Gastroesophageal sphincter (tissue), 4 donors: ENCODE measurements at regions not wholly inside any gene's neighbourhood (a gene's known extent, or its start where the extent isn't known, plus 50 kb on each side); places are given as distances from the start of the nearest gene placed in this dataset.

ENCODE experiments used
- ATAC-seq: fragments of 150-250 bp; one replicate; pipeline ENCODE4 v1.9.1; 2016; ENCODE audit warnings: mild to moderate bottlenecking, moderate library complexity
- H3K27ac ChIP-seq, 4 donors: fragments of 200-600 bp; sonication (generic) in 3 of 4; 1 replicate in 3 of 4; 2 replicates in 1 of 4; pipeline ENCODE4 v1.5.1; 2016 to 2019
- H3K27me3 ChIP-seq: fragments of 200-600 bp; sonication (generic); one replicate; pipeline ENCODE4 v1.5.1; 2019
- H3K36me3 ChIP-seq, 2 donors: fragments of 200-600 bp; sonication (generic); one replicate each; pipeline ENCODE4 v1.5.1; 2019; ENCODE audit warnings: control low read depth in 1 of 2
- H3K4me1 ChIP-seq, 3 donors: fragments of 200-600 bp; sonication (generic); 1 replicate in 2 of 3; 2 replicates in 1 of 3; pipeline ENCODE4 v1.5.1; 2016 to 2019; ENCODE audit warnings: control low read depth in 2 of 3
- H3K4me3 ChIP-seq, 2 donors: fragments of 200-600 bp; sonication (generic); one replicate each; pipeline ENCODE4 v1.5.1; 2019; ENCODE audit warnings: mild to moderate bottlenecking in 1 of 2, moderate library complexity in 1 of 2
- H3K9me3 ChIP-seq, 3 donors: fragments of 200-600 bp; sonication (generic); one replicate each; pipeline ENCODE4 v1.5.1; 2017 to 2019; ENCODE audit warnings: control low read depth in 2 of 3
- CTCF ChIP-seq, 4 experiments: fragments of 200-600 bp in 2 of 4; fragments of 450-650 bp in 2 of 4; sonication (generic) in 1 of 4; IDR thresholded peaks; one replicate each; pipeline ENCODE4 v1.5.1; 2017 to 2019; ENCODE audit warnings: antibody characterized with exemption in 4 of 4, mild to moderate bottlenecking in 2 of 4, moderate library complexity in 2 of 4
- EP300 ChIP-seq: sonication (generic); formaldehyde crosslinking; IDR thresholded peaks from one replicate; pipeline ENCODE4 v1.6.1; 2017; ENCODE audit warnings: antibody characterized with exemption, mild to moderate bottlenecking
- POLR2A ChIP-seq, 2 donors: fragments of 450-650 bp; IDR thresholded peaks; one replicate each; pipeline ENCODE4 v1.6.1; 2017; ENCODE audit warnings: antibody characterized with exemption in 2 of 2, mild to moderate bottlenecking in 2 of 2, moderate library complexity in 1 of 2
- POLR2AphosphoS5 ChIP-seq: sonication (generic); formaldehyde crosslinking; IDR thresholded peaks from one replicate; pipeline ENCODE4 v1.6.1; 2017; ENCODE audit warnings: antibody characterized with exemption
- WGBS, 2 donors: methylation state at CpG; one replicate each; pipeline ENCODE4 v1.1.5; 2018; ENCODE audit warnings: low coverage in 1 of 2; 5-methylcytosine and 5-hydroxymethylcytosine counted together

- Histone ChIP-seq H3K9me3 (no peaks in the 10 kb centered on the region), H3K4me3 (no peak overlapping the region), H3K27ac (no peak overlapping the region), H3K4me1 (peaks cover 0 to 5% (median 0%) of the 10 kb centered on the region in 3 donors), H3K36me3 (no peaks in the 10 kb centered on the region), H3K27me3 (no peaks in the 10 kb centered on the region)
- ATAC-seq = no peak
- TF ChIP-seq POLR2AphosphoS5 (no peak), CTCF (IDR thresholded peaks at IDR 0.05) (no peak), EP300 (no peak), POLR2A (IDR thresholded peaks at IDR 0.05) (no peak)
- 59% methylated on average over 2 of the region's 2 CpGs; no CpG with 5 or more reads in 1 of the 2 donors for WGBS, 2 donors
Measured at GRCh38 chr12:14059548-14059947, 78.1 kb upstream of the GRIN2B start.

- 17 to 23% methylated on average over 1 of the region's 1 CpG for WGBS, 2 donors
- Histone ChIP-seq H3K4me3 (no peak overlapping the region), H3K27me3 (no peaks in the 10 kb centered on the region), H3K9me3 (peaks cover 0 to 9% (median 0%) of the 10 kb centered on the region in 3 donors), H3K4me1 (no peaks in the 10 kb centered on the region), H3K36me3 (no peaks in the 10 kb centered on the region), H3K27ac (no peak overlapping the region)
- no peak for ATAC-seq
- TF ChIP-seq EP300 (no peak), CTCF (IDR thresholded peaks at IDR 0.05) (no peak), POLR2A (IDR thresholded peaks at IDR 0.05) (no peak), POLR2AphosphoS5 (no peak)
Measured at GRCh38 chr12:14065616-14066015, 84.2 kb upstream of the GRIN2B start.

GRCh38 chr12:14066021-14066420, 84.6 kb upstream of the GRIN2B start:
- no peak overlapping the region for H3K27ac ChIP-seq
- no peaks in the 10 kb centered on the region for H3K27me3 ChIP-seq
- H3K36me3 ChIP-seq = no peaks in the 10 kb centered on the region
- no peaks in the 10 kb centered on the region for H3K4me1 ChIP-seq
- H3K4me3 ChIP-seq = no peak overlapping the region
- ATAC-seq = no peak
- H3K9me3 ChIP-seq = peaks cover 0 to 9% (median 0%) of the 10 kb centered on the region in 3 donors
- TF ChIP-seq CTCF (IDR thresholded peaks at IDR 0.05) (no peak), POLR2A (IDR thresholded peaks at IDR 0.05) (no peak), POLR2AphosphoS5 (no peak), EP300 (no peak)

- no peak for ATAC-seq
- TF ChIP-seq CTCF (IDR thresholded peaks at IDR 0.05) = no peak
- TF ChIP-seq POLR2A (IDR thresholded peaks at IDR 0.05) = no peak
- TF ChIP-seq POLR2AphosphoS5 = no peak
- no peak for TF ChIP-seq EP300
- 64 to 81% methylated on average over 1 to 2 of the region's 2 CpGs for WGBS, 2 donors
Measured at GRCh38 chr12:14068961-14069360, 87.6 kb upstream of the GRIN2B start.

GRCh38 chr12:14071833-14072232, 90.4 kb upstream of the GRIN2B start:
- H3K4me1 ChIP-seq = no peaks in the 10 kb centered on the region
- peaks cover 0 to 11% (median 0%) of the 10 kb centered on the region in 3 donors for H3K9me3 ChIP-seq
- TF ChIP-seq EP300 (no peak), CTCF (IDR thresholded peaks at IDR 0.05) (no peak)
- H3K27me3 ChIP-seq = no peaks in the 10 kb centered on the region
- no peak for ATAC-seq
- H3K4me3 ChIP-seq = no peak overlapping the region
- no peaks in the 10 kb centered on the region for H3K36me3 ChIP-seq
- WGBS, 2 donors = 17 to 69% methylated on average over 1 of the region's 1 CpG
- no peak overlapping the region for H3K27ac ChIP-seq

More at GRCh38 chr12:14068961-14069360, 87.6 kb upstream of the GRIN2B start:
- Histone ChIP-seq H3K27ac (no peak overlapping the region), H3K36me3 (no peaks in the 10 kb centered on the region), H3K4me1 (no peaks in the 10 kb centered on the region), H3K27me3 (no peaks in the 10 kb centered on the region), H3K9me3 (peaks cover 0 to 9% (median 0%) of the 10 kb centered on the region in 3 donors), H3K4me3 (no peak overlapping the region)
